Stomach (tissue), 4 donors: ENCODE measurements at regions not wholly inside any gene's neighbourhood (a gene's known extent, or its start where the extent isn't known, plus 50 kb on each side); places are given as distances from the start of the nearest gene placed in this dataset.

Experiments
- EP300 ChIP-seq: sonication (generic); formaldehyde crosslinking; IDR thresholded peaks from one replicate; pipeline ENCODE4 v1.6.1; 2017; ENCODE audit warnings: antibody characterized with exemption
- TF ChIP-seq, protein P1 (sequence below), 7 experiments: fragments of 450-650 bp in 4 of 7; fragments of 200-600 bp in 3 of 7; sonication (generic) in 3 of 7; IDR thresholded peaks; one replicate each; pipeline ENCODE4 v1.5.1; 2016 to 2019; ENCODE audit warnings: antibody characterized with exemption in 7 of 7, control low read depth in 2 of 7, mild to moderate bottlenecking in 1 of 7

DNA sequence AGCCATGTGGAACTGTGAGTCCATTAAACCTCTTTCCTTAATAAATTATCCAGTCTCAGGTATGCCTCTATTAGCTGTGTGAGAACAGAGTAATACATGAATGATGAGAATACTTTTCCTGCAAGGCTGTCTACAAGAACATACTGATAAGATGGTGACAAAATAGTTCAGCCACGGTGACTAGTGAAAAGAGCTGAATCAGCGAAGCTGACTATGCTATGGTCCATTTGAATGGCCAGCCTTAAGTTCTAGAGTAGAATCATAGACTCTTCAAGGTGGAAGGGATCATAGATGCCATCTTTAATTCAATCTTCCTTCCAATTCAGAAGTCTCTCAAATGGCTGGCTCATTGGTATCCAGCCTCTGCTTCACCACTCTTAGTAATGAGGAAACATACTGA lies 163.3 kb downstream of the SPANXN1 start:
- TF ChIP-seq, protein P1, sequence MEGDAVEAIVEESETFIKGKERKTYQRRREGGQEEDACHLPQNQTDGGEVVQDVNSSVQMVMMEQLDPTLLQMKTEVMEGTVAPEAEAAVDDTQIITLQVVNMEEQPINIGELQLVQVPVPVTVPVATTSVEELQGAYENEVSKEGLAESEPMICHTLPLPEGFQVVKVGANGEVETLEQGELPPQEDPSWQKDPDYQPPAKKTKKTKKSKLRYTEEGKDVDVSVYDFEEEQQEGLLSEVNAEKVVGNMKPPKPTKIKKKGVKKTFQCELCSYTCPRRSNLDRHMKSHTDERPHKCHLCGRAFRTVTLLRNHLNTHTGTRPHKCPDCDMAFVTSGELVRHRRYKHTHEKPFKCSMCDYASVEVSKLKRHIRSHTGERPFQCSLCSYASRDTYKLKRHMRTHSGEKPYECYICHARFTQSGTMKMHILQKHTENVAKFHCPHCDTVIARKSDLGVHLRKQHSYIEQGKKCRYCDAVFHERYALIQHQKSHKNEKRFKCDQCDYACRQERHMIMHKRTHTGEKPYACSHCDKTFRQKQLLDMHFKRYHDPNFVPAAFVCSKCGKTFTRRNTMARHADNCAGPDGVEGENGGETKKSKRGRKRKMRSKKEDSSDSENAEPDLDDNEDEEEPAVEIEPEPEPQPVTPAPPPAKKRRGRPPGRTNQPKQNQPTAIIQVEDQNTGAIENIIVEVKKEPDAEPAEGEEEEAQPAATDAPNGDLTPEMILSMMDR (IDR thresholded peaks at IDR 0.05) = no peak
- no peak for TF ChIP-seq EP300
